ENCODE measurements at regions not wholly inside any gene's neighbourhood (a gene's known extent, or its start where the extent isn't known, plus 50 kb on each side); places are given as distances from the start of the nearest gene placed in this dataset.

- no peak overlapping the region for H3K14ac ChIP-seq (ENCODE audit: insufficient read depth, low read length)
- no peak overlapping the region for H3K4me3 Mint-ChIP-seq
Measured at GRCh38 chr2:155391613-155392130, 693.2 kb downstream of the KCNJ3 start.

More at GRCh38 chr2:155391613-155392130, 693.2 kb downstream of the KCNJ3 start:
- Histone ChIP-seq H2BK5ac (ENCODE audit: insufficient read length, low read length) (no peak overlapping the region), H3K4me1 (ENCODE audit: insufficient read depth, low read length) (no peaks in the 10 kb centered on the region), H2BK12ac (ENCODE audit: insufficient read length, low read depth, low read length) (no peak overlapping the region), H3K23ac (ENCODE audit: insufficient read length, low read depth, low read length) (no peak overlapping the region), H3T11ph (ENCODE audit: low read length) (no peak overlapping the region), H3K27ac (ENCODE audit: insufficient read length, low read depth, low read length) (no peak overlapping the region), H3K27me3 (ENCODE audit: insufficient read depth, low read length) (no peaks in the 10 kb centered on the region), H3K4ac (ENCODE audit: low read depth, low read length) (no peak overlapping the region), H3K23me2 (ENCODE audit: insufficient read length, low read depth, low read length, poor library complexity, severe bottlenecking) (no peaks in the 10 kb centered on the region), H3K9ac (ENCODE audit: extremely low read depth, insufficient read length, low read length) (no peak overlapping the region), H3K79me2 (ENCODE audit: insufficient read depth, low read length) (no peaks in the 10 kb centered on the region), H4K5ac (ENCODE audit: insufficient read length, low read depth, low read length) (no peak overlapping the region), H2AFZ (ENCODE audit: low read length) (no peak overlapping the region), H4K20me1 (ENCODE audit: control insufficient read depth, insufficient read depth, insufficient read length) (no peaks in the 10 kb centered on the region), H3K9me3 (ENCODE audit: control insufficient read depth, low read depth, low read length) (no peaks in the 10 kb centered on the region), H3K4me2 (ENCODE audit: insufficient read depth, insufficient read length, low read length) (no peak overlapping the region), H2BK15ac (ENCODE audit: low read depth, low read length) (no peak overlapping the region), H2AK5ac (ENCODE audit: insufficient read length, low read length) (no peak overlapping the region), H2BK20ac (ENCODE audit: low read depth, low read length, poor library complexity, severe bottlenecking) (no peak overlapping the region), H4K8ac (replicated peaks; ENCODE audit: insufficient read length, low read depth, low read length) (no peak overlapping the region), H2BK120ac (ENCODE audit: low read depth, low read length, poor library complexity, severe bottlenecking) (no peak overlapping the region), H4K91ac (ENCODE audit: insufficient read length, low read depth, low read length) (no peak overlapping the region), H3K79me1 (ENCODE audit: insufficient read depth, low read depth, low read length, poor library complexity, severe bottlenecking) (no peaks in the 10 kb centered on the region), H3K18ac (ENCODE audit: insufficient read length, low read depth, low read length) (no peak overlapping the region), H3K56ac (ENCODE audit: insufficient read length, low read depth, low read length) (no peak overlapping the region)
- Mint-ChIP-seq H3K9me3 (no peaks in the 10 kb centered on the region), H3K4me1 (peaks cover 0 to 2% of the 10 kb centered on the region in 2 experiments; a peak in 2 of 4 replicates), H3K27me3 (ENCODE audit: low read depth) (no peaks in the 10 kb centered on the region), H3K36me3 (ENCODE audit: insufficient read depth in 1 of 3, low read depth in 3 of 3) (no peaks in the 10 kb centered on the region), H3K27ac (no peak overlapping the region)
- TF ChIP-seq CTCF (conservative IDR thresholded peaks at IDR 0.05) = no peak
- WGBS (ENCODE audit: extremely low coverage, insufficient read length, low lambda C conversion rate) = no CpG with 5 or more reads among the region's 2 CpGs
- no peak for DNase-seq

All from H9 (cell line).